Glutamatergic neuron (in vitro differentiated cells): ENCODE measurements at regions not wholly inside any gene's neighbourhood (a gene's known extent, or its start where the extent isn't known, plus 50 kb on each side); places are given as distances from the start of the nearest gene placed in this dataset.

ENCODE experiments used
- DNase-seq: peaks from one replicate; pipeline ENCODE4 v3.0.0; 2022
- H3K27ac Mint-ChIP-seq: one replicate; pipeline ENCODE4 v1.8.0; 2020; ENCODE audit warnings: mild to moderate bottlenecking, mixed read lengths, inconsistent platforms; ENCODE audit not compliant: unreplicated experiment
- H3K27me3 Mint-ChIP-seq: one replicate; pipeline ENCODE4 v1.8.0; 2020; ENCODE audit warnings: mild to moderate bottlenecking, moderate library complexity, mixed read lengths, inconsistent platforms; ENCODE audit not compliant: unreplicated experiment
- H3K36me3 Mint-ChIP-seq: one replicate; pipeline ENCODE4 v1.8.0; 2020; ENCODE audit warnings: mild to moderate bottlenecking, mixed read lengths, inconsistent platforms; ENCODE audit not compliant: unreplicated experiment
- H3K4me1 Mint-ChIP-seq: one replicate; pipeline ENCODE4 v1.8.0; 2020; ENCODE audit warnings: mild to moderate bottlenecking, low read depth, mixed read lengths, inconsistent platforms; ENCODE audit not compliant: unreplicated experiment
- H3K4me3 Mint-ChIP-seq: one replicate; pipeline ENCODE4 v1.8.0; 2020; ENCODE audit warnings: mild to moderate bottlenecking, mixed read lengths, inconsistent platforms; ENCODE audit not compliant: unreplicated experiment
- H3K9me3 Mint-ChIP-seq: one replicate; pipeline ENCODE4 v1.8.0; 2020; ENCODE audit warnings: mild to moderate bottlenecking, moderate library complexity, mixed read lengths, inconsistent platforms; ENCODE audit not compliant: unreplicated experiment
- CTCF ChIP-seq: fragments of 200-600 bp; sonication (generic); IDR thresholded peaks from one replicate; pipeline ENCODE4 v1.5.0; 2021; ENCODE audit not compliant: partially characterized antibody, unreplicated experiment

- H3K27ac Mint-ChIP-seq = no peak overlapping the region
- TF ChIP-seq CTCF = no peak
- DNase-seq = no peak
- H3K4me3 Mint-ChIP-seq = no peak overlapping the region
- H3K27me3 Mint-ChIP-seq = peaks cover 2% of the 10 kb centered on the region
- no peaks in the 10 kb centered on the region for H3K36me3 Mint-ChIP-seq
- no peaks in the 10 kb centered on the region for H3K4me1 Mint-ChIP-seq
- peaks cover 4% of the 10 kb centered on the region for H3K9me3 Mint-ChIP-seq
Observed at GRCh38 chr22:22761606-22761962, 117.2 kb downstream of the GGTLC2 start.

- Mint-ChIP-seq H3K27ac (no peak overlapping the region), H3K4me1 (no peaks in the 10 kb centered on the region), H3K27me3 (peaks cover 2% of the 10 kb centered on the region), H3K36me3 (no peaks in the 10 kb centered on the region), H3K9me3 (peaks cover 2% of the 10 kb centered on the region), H3K4me3 (no peak overlapping the region)
- DNase-seq = no peak
- no peak for TF ChIP-seq CTCF
Observed at GRCh38 chr22:22761963-22762772, 117.8 kb downstream of the GGTLC2 start.

GRCh38 chr22:22763512-22763911, 119.1 kb downstream of the GGTLC2 start:
- no peak overlapping the region for H3K4me3 Mint-ChIP-seq

GRCh38 chr22:22764085-22764484, 119.7 kb downstream of the GGTLC2 start:
- H3K27me3 Mint-ChIP-seq = peaks cover 2% of the 10 kb centered on the region
- peaks cover 2% of the 10 kb centered on the region for H3K9me3 Mint-ChIP-seq
- no peaks in the 10 kb centered on the region for H3K4me1 Mint-ChIP-seq
- TF ChIP-seq CTCF = no peak
- peaks cover 4% of the 10 kb centered on the region for H3K36me3 Mint-ChIP-seq
- H3K4me3 Mint-ChIP-seq = no peak overlapping the region
- no peak overlapping the region for H3K27ac Mint-ChIP-seq
- no peak for DNase-seq

More at GRCh38 chr22:22763512-22763911, 119.1 kb downstream of the GGTLC2 start:
- no peak for TF ChIP-seq CTCF
- peaks cover 1% of the 10 kb centered on the region for H3K27me3 Mint-ChIP-seq
- H3K9me3 Mint-ChIP-seq = peaks cover 2% of the 10 kb centered on the region
- DNase-seq = no peak
- peaks cover 3% of the 10 kb centered on the region for H3K36me3 Mint-ChIP-seq
- H3K4me1 Mint-ChIP-seq = no peaks in the 10 kb centered on the region
- no peak overlapping the region for H3K27ac Mint-ChIP-seq

- H3K36me3 Mint-ChIP-seq = peaks cover 4% of the 10 kb centered on the region
- H3K4me3 Mint-ChIP-seq = no peak overlapping the region
- H3K9me3 Mint-ChIP-seq = no peaks in the 10 kb centered on the region
- H3K4me1 Mint-ChIP-seq = no peaks in the 10 kb centered on the region
- peaks cover 5% of the 10 kb centered on the region for H3K27me3 Mint-ChIP-seq
- DNase-seq = no peak
- H3K27ac Mint-ChIP-seq = no peak overlapping the region
- TF ChIP-seq CTCF = peak; percentile 13
Observed at GRCh38 chr22:22767876-22768602, 119.6 kb upstream of the IGLL5 start.
